ENCODE measurements at regions not wholly inside any gene's neighbourhood (a gene's known extent, or its start where the extent isn't known, plus 50 kb on each side); places are given as distances from the start of the nearest gene placed in this dataset.
"Not testable (repeated sequence)": the region's sequence is repeated elsewhere in the genome, so short reads cannot be mapped to it uniquely, and the experiment has no call there.

DNA sequence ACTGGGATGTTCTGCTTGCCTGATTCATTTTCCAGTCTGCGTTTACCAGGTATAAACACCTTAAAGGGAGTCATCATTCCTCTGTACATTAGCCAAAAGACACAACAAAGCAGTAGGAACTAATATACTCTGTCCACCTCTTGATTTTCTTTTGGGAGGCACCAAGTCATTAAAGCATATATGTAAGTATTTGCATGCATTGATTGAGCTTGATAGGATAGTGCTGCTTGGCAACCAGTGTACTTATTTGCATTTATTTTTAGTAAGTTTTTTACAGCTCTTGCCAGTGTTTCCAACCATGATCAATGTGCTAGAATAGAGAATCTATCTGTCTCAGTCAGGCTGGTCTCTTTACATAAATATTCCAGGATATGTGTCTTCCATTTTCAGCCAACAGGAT is 353.3 kb upstream of the SEMA3C start:
- Histone ChIP-seq H3K4me1 (ENCODE audit: control insufficient read depth in 3 of 3, insufficient read depth in 2 of 3, low read depth in 1 of 3, low read length in 2 of 3) (no peaks in the 10 kb centered on the region), H3K36me3 (ENCODE audit: control insufficient read depth in 3 of 3, insufficient read depth in 2 of 3, low read depth in 1 of 3, low read length in 3 of 3) (no peaks in the 10 kb centered on the region), H3K9me3 (ENCODE audit: control insufficient read depth in 2 of 2, insufficient read depth in 1 of 2, low read depth in 1 of 2, low read length in 1 of 2) (no peaks in the 10 kb centered on the region), H3K27me3 (ENCODE audit: control insufficient read depth in 3 of 3, insufficient read depth in 3 of 3, low read length in 3 of 3) (no peaks in the 10 kb centered on the region), H3K4me3 (ENCODE audit: low read depth in 1 of 3, low read length in 3 of 3) (no peak overlapping the region), H3K27ac (ENCODE audit: low read depth in 1 of 3, low read length in 2 of 3) (no peak overlapping the region)
- WGBS, 3 donors: 87 to 88% (median 87%) methylated on average over 1 of the region's 1 CpG
- no peak for DNase-seq
- FAIRE-seq: no peak

DNA sequence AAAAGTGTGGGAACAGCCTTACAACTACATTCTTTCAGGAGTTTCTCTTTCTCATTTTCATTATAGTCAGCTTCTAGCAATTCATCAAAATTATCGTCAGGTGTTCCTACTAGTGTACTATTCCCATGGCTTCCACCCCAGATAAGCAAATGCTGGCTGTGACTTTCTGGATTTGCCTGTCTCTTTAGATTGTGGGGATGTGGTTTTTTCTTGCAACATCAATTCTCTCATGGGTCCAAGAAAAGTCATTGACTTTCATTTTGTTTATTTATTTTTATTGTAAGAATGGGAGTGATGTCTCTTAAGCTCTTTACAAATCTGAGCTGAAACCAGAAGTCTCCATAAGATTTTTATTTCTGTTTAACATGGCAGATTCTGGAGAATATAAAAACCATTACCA is 349.7 kb upstream of the SEMA3C start:
- FAIRE-seq: no peak
- H3K27ac ChIP-seq (ENCODE audit: low read depth in 1 of 3, low read length in 2 of 3): no peak overlapping the region
- 83 to 97% (median 90%) methylated on average over 1 of the region's 1 CpG for WGBS, 3 donors

GRCh38 chr7:81267508-81267907 is 348.7 kb upstream of the SEMA3C start:
- 51 to 73% (median 60%) methylated on average over 2 of the region's 2 CpGs for WGBS, 3 donors
- Histone ChIP-seq H3K27me3 (ENCODE audit: control insufficient read depth in 3 of 3, insufficient read depth in 3 of 3, low read length in 3 of 3) (no peaks in the 10 kb centered on the region), H3K36me3 (ENCODE audit: control insufficient read depth in 3 of 3, insufficient read depth in 2 of 3, low read depth in 1 of 3, low read length in 3 of 3) (no peaks in the 10 kb centered on the region), H3K27ac (ENCODE audit: low read depth in 1 of 3, low read length in 2 of 3) (no peak overlapping the region), H3K4me1 (ENCODE audit: control insufficient read depth in 3 of 3, insufficient read depth in 2 of 3, low read depth in 1 of 3, low read length in 2 of 3) (no peaks in the 10 kb centered on the region), H3K9me3 (ENCODE audit: control insufficient read depth in 2 of 2, insufficient read depth in 1 of 2, low read depth in 1 of 2, low read length in 1 of 2) (peaks cover 0 to 24% of the 10 kb centered on the region in 2 donors), H3K4me3 (ENCODE audit: low read depth in 1 of 3, low read length in 3 of 3) (no peak overlapping the region)
- DNase-seq (no peak), FAIRE-seq (no peak)

More for the DNA sequence above, 349.7 kb upstream of the SEMA3C start:
- DNase-seq: no peak
- Histone ChIP-seq H3K4me3 (ENCODE audit: low read depth in 1 of 3, low read length in 3 of 3) (no peak overlapping the region), H3K9me3 (ENCODE audit: control insufficient read depth in 2 of 2, insufficient read depth in 1 of 2, low read depth in 1 of 2, low read length in 1 of 2) (peaks cover 0 to 24% of the 10 kb centered on the region in 2 donors), H3K36me3 (ENCODE audit: control insufficient read depth in 3 of 3, insufficient read depth in 2 of 3, low read depth in 1 of 3, low read length in 3 of 3) (no peaks in the 10 kb centered on the region), H3K27me3 (ENCODE audit: control insufficient read depth in 3 of 3, insufficient read depth in 3 of 3, low read length in 3 of 3) (no peaks in the 10 kb centered on the region), H3K4me1 (ENCODE audit: control insufficient read depth in 3 of 3, insufficient read depth in 2 of 3, low read depth in 1 of 3, low read length in 2 of 3) (no peaks in the 10 kb centered on the region)

DNA sequence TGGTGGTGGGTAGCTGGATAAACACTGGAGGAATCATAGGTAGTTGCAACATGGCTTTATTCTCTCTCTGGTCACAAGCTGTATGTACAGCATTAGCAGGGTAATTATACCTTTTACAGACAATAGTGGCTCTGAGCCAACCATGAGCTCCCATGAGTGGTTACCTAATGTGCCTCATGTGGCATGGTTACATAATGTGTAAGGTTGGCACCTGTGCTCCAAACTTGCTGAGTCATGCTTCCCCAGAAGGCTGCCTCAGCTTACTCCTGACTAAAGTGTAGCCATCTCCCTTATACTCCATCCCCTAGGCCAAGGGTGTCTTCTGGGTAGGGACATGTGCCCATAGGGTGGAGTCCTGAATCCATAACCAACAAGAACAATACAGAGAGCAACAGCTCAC is 345.3 kb upstream of the SEMA3C start:
- H3K9me3 ChIP-seq (ENCODE audit: control insufficient read depth in 2 of 2, insufficient read depth in 1 of 2, low read depth in 1 of 2, low read length in 1 of 2): peaks cover 0 to 25% of the 10 kb centered on the region in 2 donors
- DNase-seq: peak; percentile 8 to 24

DNA sequence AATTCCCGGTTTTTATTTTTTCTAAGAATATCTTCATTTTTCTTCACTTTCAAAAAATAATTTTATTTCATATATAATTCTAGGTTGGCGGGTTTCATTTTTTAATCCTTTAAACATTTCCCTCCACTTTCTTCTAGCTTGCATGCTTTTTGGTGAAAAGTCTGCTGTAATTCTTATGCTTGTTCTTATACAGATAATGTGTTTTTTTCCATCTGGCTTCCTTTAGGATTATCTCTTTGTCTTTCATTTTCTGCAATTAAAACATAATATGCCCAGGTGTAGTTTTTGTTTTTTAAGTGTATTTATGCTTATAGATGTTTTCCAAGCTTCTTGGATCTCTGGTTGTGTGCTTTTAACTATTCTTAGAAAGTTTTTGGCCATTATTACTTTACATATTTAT is 341.3 kb upstream of the SEMA3C start:
- FAIRE-seq (no peak), DNase-seq (no peak)
- Histone ChIP-seq H3K36me3 (ENCODE audit: control insufficient read depth in 3 of 3, insufficient read depth in 2 of 3, low read depth in 1 of 3, low read length in 3 of 3) (no peaks in the 10 kb centered on the region), H3K27ac (ENCODE audit: low read depth in 1 of 3, low read length in 2 of 3) (no peak overlapping the region), H3K9me3 (ENCODE audit: control insufficient read depth in 2 of 2, insufficient read depth in 1 of 2, low read depth in 1 of 2, low read length in 1 of 2) (peaks cover 0 to 13% of the 10 kb centered on the region in 2 donors), H3K4me1 (ENCODE audit: control insufficient read depth in 3 of 3, insufficient read depth in 2 of 3, low read depth in 1 of 3, low read length in 2 of 3) (no peaks in the 10 kb centered on the region), H3K27me3 (ENCODE audit: control insufficient read depth in 3 of 3, insufficient read depth in 3 of 3, low read length in 3 of 3) (no peaks in the 10 kb centered on the region), H3K4me3 (ENCODE audit: low read depth in 1 of 3, low read length in 3 of 3) (no peak overlapping the region)
- 95 to 98% (median 96%) methylated on average over 2 of the region's 2 CpGs for WGBS, 3 donors

More for the DNA sequence above, 345.3 kb upstream of the SEMA3C start:
- no peak for FAIRE-seq
- Histone ChIP-seq H3K4me3 (ENCODE audit: low read depth in 1 of 3, low read length in 3 of 3) (no peak overlapping the region), H3K27ac (ENCODE audit: low read depth in 1 of 3, low read length in 2 of 3) (no peak overlapping the region), H3K4me1 (ENCODE audit: control insufficient read depth in 3 of 3, insufficient read depth in 2 of 3, low read depth in 1 of 3, low read length in 2 of 3) (no peaks in the 10 kb centered on the region), H3K27me3 (ENCODE audit: control insufficient read depth in 3 of 3, insufficient read depth in 3 of 3, low read length in 3 of 3) (no peaks in the 10 kb centered on the region), H3K36me3 (ENCODE audit: control insufficient read depth in 3 of 3, insufficient read depth in 2 of 3, low read depth in 1 of 3, low read length in 3 of 3) (no peaks in the 10 kb centered on the region)

DNA sequence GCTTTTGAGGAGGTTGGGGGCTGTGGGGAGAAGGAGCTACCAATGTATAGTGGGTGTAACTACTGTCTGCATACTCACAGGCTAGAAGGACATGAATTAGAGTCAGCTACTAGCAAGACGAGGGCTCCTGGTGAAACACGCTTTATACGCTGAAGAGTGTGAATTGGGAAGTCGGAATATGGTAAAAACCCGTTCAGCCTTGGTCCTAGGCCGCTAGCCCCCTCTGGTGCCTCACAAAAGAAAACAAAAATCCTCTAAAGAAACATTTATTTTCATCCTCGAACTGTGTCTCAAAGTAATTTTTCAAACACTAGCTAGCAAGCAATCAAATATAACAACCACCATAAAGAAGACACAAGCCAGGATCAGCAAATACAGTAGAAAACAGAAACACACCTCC is 338.1 kb upstream of the SEMA3C start:
- FAIRE-seq (no peak), DNase-seq (no peak)
- H3K9me3 ChIP-seq (ENCODE audit: control insufficient read depth in 2 of 2, insufficient read depth in 1 of 2, low read depth in 1 of 2, low read length in 1 of 2): peaks cover 0 to 5% of the 10 kb centered on the region in 2 donors
- no peak overlapping the region for H3K27ac ChIP-seq (ENCODE audit: low read depth in 1 of 3, low read length in 2 of 3)
- no peak overlapping the region for H3K4me3 ChIP-seq (ENCODE audit: low read depth in 1 of 3, low read length in 3 of 3)
- H3K27me3 ChIP-seq (ENCODE audit: control insufficient read depth in 3 of 3, insufficient read depth in 3 of 3, low read length in 3 of 3): no peaks in the 10 kb centered on the region
- H3K36me3 ChIP-seq (ENCODE audit: control insufficient read depth in 3 of 3, insufficient read depth in 2 of 3, low read depth in 1 of 3, low read length in 3 of 3): no peaks in the 10 kb centered on the region
- H3K4me1 ChIP-seq (ENCODE audit: control insufficient read depth in 3 of 3, insufficient read depth in 2 of 3, low read depth in 1 of 3, low read length in 2 of 3): no peaks in the 10 kb centered on the region
- 67 to 70% (median 68%) methylated on average over 7 of the region's 7 CpGs for WGBS, 3 donors

GRCh38 chr7:81248420-81248819 is 329.6 kb upstream of the SEMA3C start:
- H3K27me3 ChIP-seq (ENCODE audit: control insufficient read depth in 3 of 3, insufficient read depth in 3 of 3, low read length in 3 of 3): no peaks in the 10 kb centered on the region
- H3K9me3 ChIP-seq (ENCODE audit: control insufficient read depth in 2 of 2, insufficient read depth in 1 of 2, low read depth in 1 of 2, low read length in 1 of 2): peaks cover 0 to under 1% of the 10 kb centered on the region in 2 donors
- H3K36me3 ChIP-seq (ENCODE audit: control insufficient read depth in 3 of 3, insufficient read depth in 2 of 3, low read depth in 1 of 3, low read length in 3 of 3): no peaks in the 10 kb centered on the region
- DNase-seq (no peak), FAIRE-seq (no peak)
- WGBS, 3 donors: 87 to 91% (median 91%) methylated on average over 3 of the region's 3 CpGs
- no peak overlapping the region for H3K27ac ChIP-seq (ENCODE audit: low read depth in 1 of 3, low read length in 2 of 3)
- H3K4me1 ChIP-seq (ENCODE audit: control insufficient read depth in 3 of 3, insufficient read depth in 2 of 3, low read depth in 1 of 3, low read length in 2 of 3): no peaks in the 10 kb centered on the region
- no peak overlapping the region for H3K4me3 ChIP-seq (ENCODE audit: low read depth in 1 of 3, low read length in 3 of 3)

DNA sequence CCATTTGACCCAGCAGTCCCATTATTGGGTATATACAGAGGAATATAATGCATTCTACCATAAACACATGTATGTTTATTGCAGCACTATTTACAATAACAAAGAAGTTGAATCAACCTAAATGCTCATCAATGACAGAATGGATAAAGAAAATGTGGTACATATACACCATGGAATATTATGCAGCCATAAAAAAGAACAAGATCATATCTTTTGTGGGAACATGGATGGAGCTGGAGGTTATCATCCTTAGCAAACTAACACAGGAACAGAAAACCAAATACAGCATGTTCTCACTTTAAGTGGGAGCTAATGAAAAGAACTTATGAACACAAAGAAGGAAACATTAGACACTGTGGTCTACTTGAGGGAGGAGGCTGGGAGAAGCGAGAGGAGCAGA is 328.5 kb upstream of the SEMA3C start:
- not testable (repeated sequence) for H3K27me3 ChIP-seq (ENCODE audit: control insufficient read depth in 3 of 3, insufficient read depth in 3 of 3, low read length in 3 of 3); FAIRE-seq; H3K27ac ChIP-seq (ENCODE audit: low read depth in 1 of 3, low read length in 2 of 3); H3K9me3 ChIP-seq (ENCODE audit: control insufficient read depth in 2 of 2, insufficient read depth in 1 of 2, low read depth in 1 of 2, low read length in 1 of 2); H3K4me3 ChIP-seq (ENCODE audit: low read depth in 1 of 3, low read length in 3 of 3); DNase-seq; H3K36me3 ChIP-seq (ENCODE audit: control insufficient read depth in 3 of 3, insufficient read depth in 2 of 3, low read depth in 1 of 3, low read length in 3 of 3); H3K4me1 ChIP-seq (ENCODE audit: control insufficient read depth in 3 of 3, insufficient read depth in 2 of 3, low read depth in 1 of 3, low read length in 2 of 3)
- WGBS, 3 donors: 74 to 89% (median 83%) methylated on average over 1 of the region's 1 CpG

GRCh38 chr7:81245353-81245752 is 326.5 kb upstream of the SEMA3C start:
- H3K36me3 ChIP-seq (ENCODE audit: control insufficient read depth in 3 of 3, insufficient read depth in 2 of 3, low read depth in 1 of 3, low read length in 3 of 3): no peaks in the 10 kb centered on the region
- no peak overlapping the region for H3K4me3 ChIP-seq (ENCODE audit: low read depth in 1 of 3, low read length in 3 of 3)
- WGBS, 3 donors: 77 to 86% (median 82%) methylated on average over 4 of the region's 4 CpGs
- no peaks in the 10 kb centered on the region for H3K9me3 ChIP-seq (ENCODE audit: control insufficient read depth in 2 of 2, insufficient read depth in 1 of 2, low read depth in 1 of 2, low read length in 1 of 2)
- no peaks in the 10 kb centered on the region for H3K27me3 ChIP-seq (ENCODE audit: control insufficient read depth in 3 of 3, insufficient read depth in 3 of 3, low read length in 3 of 3)
- FAIRE-seq: no peak
- DNase-seq: no peak
- no peak overlapping the region for H3K27ac ChIP-seq (ENCODE audit: low read depth in 1 of 3, low read length in 2 of 3)
- H3K4me1 ChIP-seq (ENCODE audit: control insufficient read depth in 3 of 3, insufficient read depth in 2 of 3, low read depth in 1 of 3, low read length in 2 of 3): no peaks in the 10 kb centered on the region
